Testis (tissue), 2 donors: ENCODE measurements at regions not wholly inside any gene's neighbourhood (a gene's known extent, or its start where the extent isn't known, plus 50 kb on each side); places are given as distances from the start of the nearest gene placed in this dataset.

Source experiments
- DNase-seq: peaks from one replicate; pipeline ENCODE4 v3.0.0-alpha.2; 2019
- H3K27ac ChIP-seq, 2 donors: fragments of 200-600 bp; sonication (generic); one replicate each; pipeline ENCODE4 v1.5.1; 2019
- H3K27me3 ChIP-seq: fragments of 200-600 bp; sonication (generic); one replicate; pipeline ENCODE4 v1.5.1; 2019
- H3K36me3 ChIP-seq: fragments of 200-600 bp; sonication (generic); one replicate; pipeline ENCODE4 v1.5.1; 2017; ENCODE audit warnings: low read depth; ENCODE audit errors: missing control alignments
- H3K4me1 ChIP-seq: fragments of 200-600 bp; sonication (generic); one replicate; pipeline ENCODE4 v1.5.1; 2019
- H3K4me3 ChIP-seq, 2 donors: fragments of 200-600 bp; sonication (generic); one replicate each; pipeline ENCODE4 v1.5.1; 2017 to 2019
- H3K9me3 ChIP-seq: fragments of 200-600 bp; sonication (generic); one replicate; pipeline ENCODE4 v1.5.1; 2017
- CTCF ChIP-seq, 3 experiments: fragments of 450-650 bp in 2 of 3; fragments of 200-600 bp in 1 of 3; sonication (generic) in 1 of 3; IDR thresholded peaks; one replicate each; pipeline ENCODE4 v1.5.1; 2016 to 2019; ENCODE audit warnings: antibody characterized with exemption in 3 of 3, mild to moderate bottlenecking in 2 of 3, moderate library complexity in 1 of 3
- POLR2A ChIP-seq: fragments of 450-650 bp; IDR thresholded peaks from one replicate; pipeline ENCODE4 v1.6.1; 2017; ENCODE audit warnings: antibody characterized with exemption, mild to moderate bottlenecking, moderate library complexity
- WGBS, 2 donors: methylation state at CpG; one replicate each; pipeline ENCODE4 v1.1.5; 2018; 5-methylcytosine and 5-hydroxymethylcytosine counted together
- intact Hi-C: fragments of 100-400 bp; cut with DNase I; formaldehyde crosslinking; loops from one replicate; pipeline ENCODE4 v1.15.1; 2023; ENCODE audit warnings: low total_unique reads

- no peaks in the 10 kb centered on the region for H3K36me3 ChIP-seq
- DNase-seq = no peak
- no peaks in the 10 kb centered on the region for H3K4me1 ChIP-seq
- TF ChIP-seq POLR2A (no peak), CTCF (IDR thresholded peaks at IDR 0.05) (no peak)
- H3K9me3 ChIP-seq = no peaks in the 10 kb centered on the region
- intact Hi-C loops = no loop called here
- WGBS, 2 donors = 44 to 60% methylated on average over 6 of the region's 6 CpGs
- H3K27me3 ChIP-seq = no peaks in the 10 kb centered on the region
- H3K27ac ChIP-seq = no peak overlapping the region
- no peak overlapping the region for H3K4me3 ChIP-seq
Measured at GRCh38 chr18:26650310-26651268, 102.2 kb upstream of the KCTD1 start.

DNA sequence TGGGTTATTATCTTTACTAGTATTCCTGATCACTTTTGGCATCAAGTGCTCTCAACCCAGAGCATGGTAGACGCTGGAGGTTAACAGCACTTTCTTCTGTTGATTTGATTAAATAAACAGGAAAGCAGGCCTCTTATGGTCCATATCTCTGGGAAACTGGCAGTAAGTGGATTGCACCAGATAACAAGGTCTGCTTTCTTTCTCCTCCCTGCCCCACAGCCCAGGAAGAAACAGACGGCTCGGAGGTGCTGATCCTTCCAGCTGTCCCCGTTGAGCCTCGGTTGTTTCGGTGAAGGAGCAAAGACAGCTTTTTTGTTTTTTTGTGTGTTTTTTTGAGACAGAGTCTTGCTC is 100.8 kb upstream of the KCTD1 start:
- Histone ChIP-seq H3K4me1 (no peaks in the 10 kb centered on the region), H3K27ac (no peak overlapping the region), H3K9me3 (no peaks in the 10 kb centered on the region), H3K27me3 (no peaks in the 10 kb centered on the region), H3K36me3 (no peaks in the 10 kb centered on the region), H3K4me3 (no peak overlapping the region)
- 65 to 72% methylated on average over 6 of the region's 6 CpGs for WGBS, 2 donors
- intact Hi-C loops = no loop called here
- TF ChIP-seq CTCF (IDR thresholded peaks at IDR 0.05) = no peak
- no peak for TF ChIP-seq POLR2A
- DNase-seq = no peak

GRCh38 chr18:26648509-26649192 is 100.3 kb upstream of the KCTD1 start:
- intact Hi-C loops = no loop called here
- TF ChIP-seq POLR2A (no peak), CTCF (IDR thresholded peaks at IDR 0.05) (no peak)
- Histone ChIP-seq H3K9me3 (no peaks in the 10 kb centered on the region), H3K27ac (no peak overlapping the region), H3K4me1 (no peaks in the 10 kb centered on the region), H3K4me3 (no peak overlapping the region), H3K36me3 (no peaks in the 10 kb centered on the region), H3K27me3 (no peaks in the 10 kb centered on the region)
- WGBS, 2 donors = 87 to 90% methylated on average over 6 of the region's 6 CpGs
- DNase-seq = no peak

DNA sequence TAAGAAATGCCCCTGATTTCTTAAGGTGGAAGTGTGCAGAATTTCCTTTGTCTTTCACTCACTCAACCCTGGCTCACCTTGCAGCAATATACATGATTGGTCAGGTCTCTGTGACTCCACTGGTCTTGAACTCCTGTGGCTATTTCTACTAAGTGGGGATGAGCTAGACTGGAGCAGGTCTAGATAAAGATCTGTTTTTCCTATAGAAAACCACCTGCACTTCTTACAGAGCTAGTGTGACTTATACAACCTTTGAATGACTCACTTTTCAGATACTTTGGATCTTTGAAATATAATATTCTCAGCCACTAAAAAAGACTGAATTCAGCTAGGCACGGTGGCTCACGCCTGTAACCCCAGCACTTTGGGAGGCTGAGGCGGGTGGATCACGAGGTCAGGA is 98.5 kb upstream of the KCTD1 start:
- Histone ChIP-seq H3K4me1 (no peaks in the 10 kb centered on the region), H3K4me3 (no peak overlapping the region), H3K36me3 (no peaks in the 10 kb centered on the region), H3K27me3 (no peaks in the 10 kb centered on the region), H3K9me3 (no peaks in the 10 kb centered on the region), H3K27ac (no peak overlapping the region)
- intact Hi-C loops = no loop called here
- DNase-seq = no peak
- WGBS, 2 donors = 83 to 87% methylated on average over 4 of the region's 4 CpGs
- TF ChIP-seq CTCF (IDR thresholded peaks at IDR 0.05) (no peak), POLR2A (no peak)
